ENCODE measurements at regions not wholly inside any gene's neighbourhood (a gene's known extent, or its start where the extent isn't known, plus 50 kb on each side); places are given as distances from the start of the nearest gene placed in this dataset.

DNA sequence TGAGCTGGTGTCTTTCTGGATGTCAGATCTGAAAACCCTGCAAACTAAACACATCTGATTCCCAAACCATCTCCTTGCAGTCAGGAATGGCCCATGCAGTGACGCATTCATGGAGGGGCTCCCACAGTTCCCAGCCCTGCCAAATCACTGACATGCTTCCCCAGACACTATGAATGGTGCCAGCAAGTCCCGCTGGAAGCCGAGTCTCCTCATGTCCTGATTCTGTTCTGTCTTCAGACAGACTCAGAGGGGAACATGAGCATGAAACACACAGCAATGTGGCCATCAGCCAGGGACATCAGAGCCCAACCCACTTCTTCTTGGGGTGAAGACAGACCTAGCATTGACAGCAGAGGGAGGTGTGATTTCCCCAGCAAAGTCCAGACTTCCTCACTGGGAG is 83.7 kb downstream of the TTC32 start:
- no peak for DNase-seq
- no peaks in the 10 kb centered on the region for H3K36me3 ChIP-seq (replicated peaks in 1 of 2)
- H3K4me3 ChIP-seq = no peak overlapping the region
- H3K27me3 ChIP-seq = no peaks in the 10 kb centered on the region
- intact Hi-C loops (cut with DNase I) = no loop called here
- WGBS, 4 donors = 88 to 97% (median 92%) methylated on average over 3 of the region's 3 CpGs
- no peak overlapping the region for H3K27ac ChIP-seq
- TF ChIP-seq POLR2A (IDR thresholded peaks at IDR 0.05) (no peak), CTCF (IDR thresholded peaks at IDR 0.05) (no peak)
- H3K9me3 ChIP-seq (replicated peaks in 1 of 3) = no peaks in the 10 kb centered on the region
- no peaks in the 10 kb centered on the region for H3K4me1 ChIP-seq (replicated peaks in 1 of 2)

DNA sequence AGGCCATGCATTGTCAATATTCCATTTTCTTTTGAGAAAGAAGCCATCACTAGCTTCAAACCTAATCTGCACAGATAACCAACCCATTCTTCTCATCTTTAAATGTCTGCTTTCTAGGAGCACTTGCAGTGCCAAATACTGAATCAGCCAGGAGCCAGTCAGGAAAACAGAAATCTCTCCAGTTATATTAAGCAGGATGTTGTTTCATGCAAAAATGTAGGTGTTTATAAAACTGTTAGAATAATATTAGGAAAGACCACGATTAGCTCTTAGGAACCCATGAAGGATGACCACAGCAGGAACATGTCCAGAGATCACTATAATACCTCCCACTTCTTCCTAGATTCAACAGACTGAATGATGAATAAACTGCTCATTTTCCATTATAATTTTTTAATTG is 86.0 kb downstream of the TTC32 start:
- no peaks in the 10 kb centered on the region for H3K9me3 ChIP-seq (replicated peaks in 1 of 3)
- no peak for TF ChIP-seq CTCF (IDR thresholded peaks at IDR 0.05)
- TF ChIP-seq POLR2A (IDR thresholded peaks at IDR 0.05) = no peak
- intact Hi-C loops (cut with DNase I) = no loop called here
- DNase-seq = no peak
- H3K4me3 ChIP-seq = no peak overlapping the region
- H3K4me1 ChIP-seq (replicated peaks in 1 of 2) = no peaks in the 10 kb centered on the region
- no peak overlapping the region for H3K27ac ChIP-seq
- no peaks in the 10 kb centered on the region for H3K36me3 ChIP-seq (replicated peaks in 1 of 2)
- WGBS, 4 donors = 43 to 68% (median 58%) methylated on average over 1 of the region's 1 CpG
- H3K27me3 ChIP-seq = no peaks in the 10 kb centered on the region

GRCh38 chr2:19812166-19812565 is 89.6 kb downstream of the TTC32 start:
- no peak for DNase-seq
- no peak for TF ChIP-seq CTCF (IDR thresholded peaks at IDR 0.05)
- TF ChIP-seq POLR2A (IDR thresholded peaks at IDR 0.05) = no peak
- 67 to 94% (median 75%) methylated on average over 5 of the region's 5 CpGs for WGBS, 4 donors
- Histone ChIP-seq H3K27me3 (no peaks in the 10 kb centered on the region), H3K27ac (no peak overlapping the region), H3K9me3 (replicated peaks in 1 of 3) (no peaks in the 10 kb centered on the region), H3K36me3 (replicated peaks in 1 of 2) (no peaks in the 10 kb centered on the region), H3K4me1 (replicated peaks in 1 of 2) (no peaks in the 10 kb centered on the region), H3K4me3 (no peak overlapping the region)
- intact Hi-C loops (cut with DNase I) = no loop called here

DNA sequence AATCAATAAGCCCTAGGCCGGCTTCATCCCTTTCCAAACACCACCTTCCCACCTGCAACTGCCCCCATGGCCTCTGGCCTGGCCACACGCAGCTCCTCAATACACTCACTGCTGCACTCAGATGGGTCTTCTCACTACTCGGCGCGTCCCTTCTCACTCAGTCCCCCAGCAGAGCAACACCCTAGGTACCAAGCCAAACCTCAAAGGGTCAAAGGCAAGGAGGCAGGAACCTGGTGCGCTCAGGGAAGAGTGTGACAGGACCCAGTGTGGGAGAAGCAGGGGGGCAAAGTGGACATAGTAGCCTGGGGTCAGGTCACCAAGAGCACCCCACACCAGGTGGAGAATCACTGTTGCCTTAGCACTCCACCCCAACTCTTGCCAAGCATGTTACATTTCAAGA is 90.6 kb downstream of the TTC32 start:
- Histone ChIP-seq H3K4me1 (replicated peaks in 1 of 2) (peaks cover 4% of the 10 kb centered on the region in 2 donors), H3K27me3 (no peaks in the 10 kb centered on the region), H3K9me3 (replicated peaks in 1 of 3) (no peaks in the 10 kb centered on the region), H3K4me3 (no peak overlapping the region), H3K27ac (no peak overlapping the region), H3K36me3 (replicated peaks in 1 of 2) (no peaks in the 10 kb centered on the region)
- no peak for DNase-seq
- no peak for TF ChIP-seq POLR2A (IDR thresholded peaks at IDR 0.05)
- TF ChIP-seq CTCF (IDR thresholded peaks at IDR 0.05) = no peak
- 93 to 99% (median 95%) methylated on average over 6 of the region's 6 CpGs for WGBS, 4 donors
- intact Hi-C loops (cut with DNase I) = no loop called here

Data from adrenal gland (tissue), 9 donors.